Mucosa of descending colon (tissue), 3 donors: ENCODE measurements at regions not wholly inside any gene's neighbourhood (a gene's known extent, or its start where the extent isn't known, plus 50 kb on each side); places are given as distances from the start of the nearest gene placed in this dataset.

Source experiments
- ATAC-seq: fragments of 200-7000 bp; cut with Tn5 transposase; one replicate; pipeline ENCODE4 v1.9.1; 2020; ENCODE audit warnings: mild to moderate bottlenecking, moderate library complexity
- DNase-seq, 3 donors: peaks; one replicate each; pipeline ENCODE4 v3.0.0-alpha.2; 2020
- H3K36me3 ChIP-seq: fragments of 200-600 bp; one replicate; pipeline ENCODE4 v1.8.0; 2021; ENCODE audit warnings: low read depth, mild to moderate bottlenecking
- H3K4me1 ChIP-seq: fragments of 200-600 bp; one replicate; pipeline ENCODE4 v1.8.0; 2021; ENCODE audit warnings: low read depth, mild to moderate bottlenecking
- H3K4me3 ChIP-seq: fragments of 200-600 bp; one replicate; pipeline ENCODE4 v1.8.0; 2021; ENCODE audit warnings: mild to moderate bottlenecking
- H3K9me3 ChIP-seq: fragments of 200-600 bp; one replicate; pipeline ENCODE4 v1.8.0; 2021; ENCODE audit warnings: mild to moderate bottlenecking
- intact Hi-C, 2 donors: fragments of 100-400 bp; cut with DNase I in 1 of 2; cut with micrococcal nuclease in 1 of 2; formaldehyde crosslinking; loops; one replicate each; pipeline versions ENCODE4 v1.11.0 to v1.11.1; 2022; cut with DNase I, micrococcal nuclease
- TF ChIP-seq, protein P1 (sequence below): fragments of 200-600 bp; IDR thresholded peaks from one replicate; pipeline ENCODE4 v1.8.0; 2022; ENCODE audit warnings: antibody characterized with exemption, mild to moderate bottlenecking
- donor health status: DM: no; HTN: no; CAD: no; lungs with moderate emphysema.
- donor health status: DM: no; HTN: no; CAD: no.
- donor health status: DM: no; HTN: yes; CAD: no.

DNA sequence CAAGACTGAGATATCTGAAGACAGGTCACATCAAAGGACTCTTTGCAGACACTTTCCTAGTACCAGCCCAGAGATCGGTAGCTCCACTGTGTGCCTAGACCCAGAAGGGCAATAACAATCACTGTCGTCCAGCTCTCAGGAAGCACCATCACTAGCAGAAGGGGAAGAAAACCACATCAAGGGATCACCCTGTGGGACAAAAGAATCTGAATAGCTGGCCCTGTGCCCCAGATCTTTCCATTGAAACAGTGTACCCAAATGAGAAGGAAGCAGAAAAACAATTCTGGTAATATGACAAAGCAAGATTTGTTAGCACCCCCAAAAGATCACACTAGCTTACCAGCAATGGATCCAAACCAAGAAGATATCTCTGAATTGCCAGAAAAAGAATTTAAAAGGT is 404.4 kb upstream of the NECTIN3 start:
- DNase-seq (no peak), ATAC-seq (no peak)
- Histone ChIP-seq H3K36me3 (no peaks in the 10 kb centered on the region), H3K9me3 (peaks cover 3% of the 10 kb centered on the region), H3K4me3 (no peak overlapping the region), H3K4me1 (no peaks in the 10 kb centered on the region)
- intact Hi-C loops: no loop called here
- TF ChIP-seq, protein P1, sequence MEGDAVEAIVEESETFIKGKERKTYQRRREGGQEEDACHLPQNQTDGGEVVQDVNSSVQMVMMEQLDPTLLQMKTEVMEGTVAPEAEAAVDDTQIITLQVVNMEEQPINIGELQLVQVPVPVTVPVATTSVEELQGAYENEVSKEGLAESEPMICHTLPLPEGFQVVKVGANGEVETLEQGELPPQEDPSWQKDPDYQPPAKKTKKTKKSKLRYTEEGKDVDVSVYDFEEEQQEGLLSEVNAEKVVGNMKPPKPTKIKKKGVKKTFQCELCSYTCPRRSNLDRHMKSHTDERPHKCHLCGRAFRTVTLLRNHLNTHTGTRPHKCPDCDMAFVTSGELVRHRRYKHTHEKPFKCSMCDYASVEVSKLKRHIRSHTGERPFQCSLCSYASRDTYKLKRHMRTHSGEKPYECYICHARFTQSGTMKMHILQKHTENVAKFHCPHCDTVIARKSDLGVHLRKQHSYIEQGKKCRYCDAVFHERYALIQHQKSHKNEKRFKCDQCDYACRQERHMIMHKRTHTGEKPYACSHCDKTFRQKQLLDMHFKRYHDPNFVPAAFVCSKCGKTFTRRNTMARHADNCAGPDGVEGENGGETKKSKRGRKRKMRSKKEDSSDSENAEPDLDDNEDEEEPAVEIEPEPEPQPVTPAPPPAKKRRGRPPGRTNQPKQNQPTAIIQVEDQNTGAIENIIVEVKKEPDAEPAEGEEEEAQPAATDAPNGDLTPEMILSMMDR: no peak

DNA sequence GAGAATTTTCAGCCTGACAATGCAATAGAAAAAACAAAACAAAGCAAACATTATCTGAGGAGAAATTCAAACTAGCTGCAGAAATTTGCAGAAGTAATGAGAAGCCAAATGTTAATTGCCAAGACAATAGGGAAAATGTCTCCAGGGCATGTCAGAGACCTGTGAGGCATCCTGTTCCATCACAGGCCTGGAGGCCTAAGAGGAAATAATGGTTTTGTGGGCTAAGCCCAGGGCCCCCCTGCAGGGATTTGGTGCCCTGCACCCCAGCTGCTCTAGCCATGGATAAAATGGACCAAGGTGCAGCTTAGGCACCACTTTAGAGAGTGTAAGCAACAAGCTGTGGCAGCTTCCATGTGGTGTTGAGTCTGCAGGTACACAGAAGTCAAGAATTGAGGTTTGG is 401.2 kb upstream of the NECTIN3 start:
- DNase-seq (no peak), ATAC-seq (no peak)
- Histone ChIP-seq H3K4me3 (no peak overlapping the region), H3K4me1 (no peaks in the 10 kb centered on the region), H3K9me3 (peaks cover 3% of the 10 kb centered on the region), H3K36me3 (no peaks in the 10 kb centered on the region)
- intact Hi-C loops: no loop called here
- TF ChIP-seq, protein P1: no peak

DNA sequence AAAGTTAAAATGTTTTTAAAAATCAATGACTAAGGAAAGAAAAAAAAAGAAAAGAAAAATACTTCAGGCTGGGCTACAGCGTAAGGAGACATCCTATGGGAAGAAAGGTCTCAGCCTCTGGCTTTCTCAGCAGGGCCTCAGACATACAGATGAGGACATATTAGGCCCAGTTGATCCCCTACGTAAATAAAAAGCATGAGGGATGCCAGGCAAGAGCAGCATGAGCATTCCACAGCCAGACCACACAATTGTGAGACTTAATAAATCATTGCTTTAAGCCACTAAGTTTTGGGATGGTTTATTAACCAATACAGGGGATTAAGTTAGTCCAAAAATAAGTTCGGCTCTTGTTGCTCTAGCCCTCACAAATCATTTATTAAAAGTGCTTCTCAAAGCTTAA is 394.1 kb upstream of the NECTIN3 start:
- no peak for DNase-seq
- Histone ChIP-seq H3K9me3 (no peaks in the 10 kb centered on the region), H3K4me1 (no peaks in the 10 kb centered on the region), H3K4me3 (no peak overlapping the region), H3K36me3 (no peaks in the 10 kb centered on the region)
- TF ChIP-seq, protein P1: no peak
- intact Hi-C loops: no loop called here
- no peak for ATAC-seq

DNA sequence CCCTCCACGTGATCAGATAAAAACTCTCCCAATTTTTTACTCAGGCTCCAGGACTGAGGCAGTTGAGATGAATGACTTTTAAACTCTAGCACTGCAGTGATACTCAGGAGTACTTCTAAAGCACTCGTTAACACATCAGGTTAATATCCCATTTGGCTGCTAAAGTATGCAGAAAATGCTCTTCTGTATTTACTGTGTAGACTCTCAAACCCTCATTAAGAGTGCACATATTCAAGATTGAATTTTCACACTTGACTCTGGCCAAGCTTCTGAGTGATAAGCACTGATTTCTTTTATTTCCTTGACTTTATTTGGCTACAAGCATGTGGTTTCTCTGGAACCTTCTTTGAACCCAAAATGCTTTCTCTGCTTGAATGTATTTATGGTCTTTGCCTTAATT is 392.3 kb upstream of the NECTIN3 start:
- intact Hi-C loops: no loop called here
- ATAC-seq (no peak), DNase-seq (no peak)
- TF ChIP-seq, protein P1: no peak
- Histone ChIP-seq H3K4me3 (no peak overlapping the region), H3K9me3 (no peaks in the 10 kb centered on the region), H3K4me1 (no peaks in the 10 kb centered on the region), H3K36me3 (no peaks in the 10 kb centered on the region)

DNA sequence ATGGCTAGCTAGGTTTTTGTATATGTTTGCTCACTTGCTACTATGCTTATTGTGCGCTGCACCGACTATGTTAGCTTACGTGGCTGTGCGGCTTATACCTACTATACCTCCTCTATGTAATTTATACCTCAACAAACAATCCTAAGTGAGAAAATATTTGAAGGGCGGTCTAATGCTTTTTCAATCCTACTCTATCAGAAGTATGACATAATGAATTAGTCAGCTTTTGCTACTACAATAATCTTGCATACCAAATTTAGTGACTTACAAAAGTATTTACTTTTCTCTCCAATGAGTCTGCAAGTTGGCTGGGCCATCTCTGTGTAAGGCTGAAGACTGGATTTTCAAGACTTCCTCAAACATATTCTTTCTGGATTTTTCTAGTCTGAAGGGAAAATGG is 391.2 kb upstream of the NECTIN3 start:
- no peak overlapping the region for H3K4me3 ChIP-seq
- no peaks in the 10 kb centered on the region for H3K36me3 ChIP-seq
- ATAC-seq (no peak), DNase-seq (no peak)
- no peaks in the 10 kb centered on the region for H3K4me1 ChIP-seq
- TF ChIP-seq, protein P1: no peak
- intact Hi-C loops: no loop called here
- H3K9me3 ChIP-seq: no peaks in the 10 kb centered on the region

DNA sequence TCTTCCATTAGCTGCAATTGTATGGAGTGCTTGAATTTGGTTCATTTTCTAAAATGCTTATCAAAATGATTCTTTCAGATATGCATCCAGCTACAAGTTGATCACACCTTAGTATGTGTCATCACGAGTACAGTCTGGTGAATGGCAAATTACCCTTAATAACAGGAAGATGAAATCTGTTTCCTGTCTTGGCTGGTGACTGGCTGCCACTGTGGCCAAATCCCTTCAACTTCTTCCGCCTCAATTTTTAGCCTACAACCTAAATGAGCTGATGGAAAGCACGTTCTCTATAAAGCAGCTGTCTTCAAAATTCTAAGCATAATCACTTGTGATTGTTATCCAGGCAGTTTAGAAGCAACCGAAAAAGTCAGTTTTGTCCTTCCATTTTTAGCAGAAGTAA is 387.1 kb upstream of the NECTIN3 start:
- DNase-seq (no peak), ATAC-seq (no peak)

More for the DNA sequence above, 387.1 kb upstream of the NECTIN3 start:
- TF ChIP-seq, protein P1: no peak
- H3K4me3 ChIP-seq: no peak overlapping the region
- H3K4me1 ChIP-seq: no peaks in the 10 kb centered on the region
- H3K9me3 ChIP-seq: no peaks in the 10 kb centered on the region
- intact Hi-C loops: no loop called here
- no peaks in the 10 kb centered on the region for H3K36me3 ChIP-seq
